ENCODE measurements at regions not wholly inside any gene's neighbourhood (a gene's known extent, or its start where the extent isn't known, plus 50 kb on each side); places are given as distances from the start of the nearest gene placed in this dataset.

- Histone ChIP-seq H3K9me1 (ENCODE audit: control insufficient read depth, insufficient read depth, low read length) (no peaks in the 10 kb centered on the region), H3K4me3 (no peak overlapping the region), H3K9ac (ENCODE audit: insufficient read depth in 1 of 2, low read depth in 2 of 2, low read length in 2 of 2) (no peak overlapping the region), H4K20me1 (replicated peaks; ENCODE audit: control insufficient read depth, insufficient read depth, low read length) (no peaks in the 10 kb centered on the region), H3K27ac (ENCODE audit: extremely low read depth, low read depth, low read length) (no peak overlapping the region), H3K4me2 (ENCODE audit: insufficient read depth, low read length) (no peak overlapping the region), H3K79me2 (ENCODE audit: control insufficient read depth, insufficient read depth, low read length) (no peaks in the 10 kb centered on the region), H3K4me1 (replicated peaks in 1 of 2; ENCODE audit: control insufficient read depth in 2 of 2, insufficient read depth in 2 of 2, low read length in 2 of 2) (peaks cover 0 to 6% of the 10 kb centered on the region in 2 experiments; a peak in 1 of 5 replicates), H3K27me3 (ENCODE audit: control insufficient read depth in 2 of 2, insufficient read depth in 2 of 2, low read length in 2 of 2) (peaks cover 11 to 23% of the 10 kb centered on the region in 2 experiments; a peak in 4 of 5 replicates), H3K36me3 (ENCODE audit: control insufficient read depth, insufficient read depth, low read length) (no peaks in the 10 kb centered on the region), H2AFZ (ENCODE audit: low read depth, low read length) (no peak overlapping the region), H3K9me3 (replicated peaks; ENCODE audit: control insufficient read depth, insufficient read depth, low read depth, low read length) (no peaks in the 10 kb centered on the region)
- intact Hi-C loops (cut with micrococcal nuclease) (no loop called here), in situ Hi-C loops (cut with MboI) (no loop called here)
- WGBS (ENCODE audit: insufficient coverage, low coverage, missing lambda C conversion rate): 9% methylated on average over 4 of the region's 4 CpGs
- FAIRE-seq: no peak
- ATAC-seq: no peak
- no TSS peak for BruUV-seq (replicated peaks)
- DNase-seq (ENCODE audit: extremely low read depth in 1 of 4, low spot score in 3 of 4): no peak
- ChIA-PET POLR2A (interaction anchor here (1.0 to 1.7 kb wide), 2 partner anchors 8 to 17 kb away, joined by 4 to 5 read pairs; no protein-coding TSS in a partner anchor), CTCF (ENCODE audit: low intra/inter-chr PET ratio) (no interaction called here)
- TF ChIP-seq ZNF347 (CRISPR knock-in tag; IDR thresholded peaks at IDR 0.05; ENCODE audit: low read depth): no peak
- no peak for TF ChIP-seq TGIF2 (CRISPR knock-in tag; IDR thresholded peaks at IDR 0.05)
- no peak for TF ChIP-seq BCLAF1 (IDR thresholded peaks at IDR 0.05; ENCODE audit: borderline replicate concordance in 1 of 2, control insufficient read depth in 1 of 2, low read depth in 2 of 2, low read length in 1 of 2)
- TF ChIP-seq TSHZ1 (CRISPR knock-in tag; IDR thresholded peaks at IDR 0.05): no peak
- no peak for TF ChIP-seq NR4A1 (CRISPR knock-in tag; IDR thresholded peaks at IDR 0.05)
- no peak for TF ChIP-seq NR4A1 (tag; IDR thresholded peaks at IDR 0.05)
- no peak for TF ChIP-seq GTF2B (IDR thresholded peaks at IDR 0.05; ENCODE audit: extremely low read depth, insufficient read length)
- TF ChIP-seq ZNF717 (CRISPR knock-in tag; IDR thresholded peaks at IDR 0.05): no peak
- TF ChIP-seq LCOR (CRISPR knock-in tag; IDR thresholded peaks at IDR 0.05): no peak
- no peak for TF ChIP-seq SP2 (IDR thresholded peaks at IDR 0.05; ENCODE audit: extremely low read depth, low read depth, low read length, poor library complexity, severe bottlenecking)
- TF ChIP-seq HNRNPL (IDR thresholded peaks at IDR 0.05; ENCODE audit: low read depth, low read length): no peak
- TF ChIP-seq, protein P1, sequence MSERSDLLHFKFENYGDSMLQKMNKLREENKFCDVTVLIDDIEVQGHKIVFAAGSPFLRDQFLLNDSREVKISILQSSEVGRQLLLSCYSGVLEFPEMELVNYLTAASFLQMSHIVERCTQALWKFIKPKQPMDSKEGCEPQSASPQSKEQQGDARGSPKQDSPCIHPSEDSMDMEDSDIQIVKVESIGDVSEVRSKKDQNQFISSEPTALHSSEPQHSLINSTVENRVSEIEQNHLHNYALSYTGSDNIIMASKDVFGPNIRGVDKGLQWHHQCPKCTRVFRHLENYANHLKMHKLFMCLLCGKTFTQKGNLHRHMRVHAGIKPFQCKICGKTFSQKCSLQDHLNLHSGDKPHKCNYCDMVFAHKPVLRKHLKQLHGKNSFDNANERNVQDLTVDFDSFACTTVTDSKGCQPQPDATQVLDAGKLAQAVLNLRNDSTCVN (CRISPR knock-in tag; IDR thresholded peaks at IDR 0.05): no peak
- TF ChIP-seq TCF7L2 (IDR thresholded peaks at IDR 0.05; ENCODE audit: low read depth, low read length): no peak
These were observed 242.8 kb upstream of the ANKRD55 start for GRCh38 chr5:56475689-56476486.

Measured in K562 (cell line).